Endothelial cell of umbilical vein (primary cell): ENCODE measurements at regions not wholly inside any gene's neighbourhood (a gene's known extent, or its start where the extent isn't known, plus 50 kb on each side); places are given as distances from the start of the nearest gene placed in this dataset.

ENCODE experiments used
- BruUV-seq: library from RNA; stranded (reverse); fragments of 400-500 nt; replicated peaks from 2 replicates; lab custom pipeline; 2021; lab: Mats Ljungman, UMichigan
- CTCF ChIA-PET: fragments of 300-600, 350-600 bp; sonication (Branson Sonifier 250); formaldehyde crosslinking; loops from one replicate; lab custom pipeline; 2021; ENCODE audit warnings: antibody characterized with exemption, inconsistent platforms; lab: Charles Lee
- POLR2A ChIA-PET: fragments of 300-600, 350-600 bp; sonication (Branson Sonifier 250); formaldehyde crosslinking; loops from one replicate; lab custom pipeline; 2021; ENCODE audit warnings: antibody characterized with exemption, inconsistent platforms; lab: Charles Lee
- DNase-seq: peaks from one replicate; pipeline ENCODE4 v3.0.0-alpha.2; 2011; ENCODE audit warnings: low read depth, low spot score
- FAIRE-seq: peaks from 2 replicates; lab custom pipeline; 2011; peaks lifted over from hg19 to GRCh38; lab: Jason Lieb, UNC
- H2AFZ ChIP-seq: 2 replicates; pipeline ENCODE4 v1.6.0; 2012; ENCODE audit warnings: low read depth, low read length, control low read depth, inconsistent platforms
- H3K27ac ChIP-seq: 2 replicates; pipeline ENCODE4 v1.5.1; 2011; ENCODE audit warnings: low read depth, mild to moderate bottlenecking, control low read depth, low read length, moderate library complexity; ENCODE audit not compliant: insufficient read depth
- H3K27me3 ChIP-seq, 2 experiments: 2 replicates each; pipeline versions ENCODE4 v1.6.0 to v1.6.1; 2011; ENCODE audit warnings: low read length in 2 of 2, mixed read lengths in 1 of 2; ENCODE audit not compliant: control insufficient read depth in 2 of 2, insufficient read depth in 2 of 2
- H3K36me3 ChIP-seq, 2 experiments: 2 replicates in 1 of 2; 3 replicates in 1 of 2; pipeline ENCODE4 v1.5.1; 2011; ENCODE audit warnings: low read length in 2 of 2, mild to moderate bottlenecking in 1 of 2, moderate library complexity in 1 of 2; ENCODE audit not compliant: control insufficient read depth in 2 of 2, insufficient read depth in 2 of 2; ENCODE audit errors: extremely low read depth in 1 of 2
- H3K4me1 ChIP-seq: 3 replicates; pipeline ENCODE4 v1.5.1; 2011; ENCODE audit warnings: mild to moderate bottlenecking, low read length; ENCODE audit not compliant: control insufficient read depth, insufficient read depth; ENCODE audit errors: extremely low read depth
- H3K4me2 ChIP-seq: 2 replicates; pipeline ENCODE4 v1.6.1; 2011; ENCODE audit warnings: low read length, control low read depth, mixed read lengths; ENCODE audit not compliant: insufficient read depth
- H3K4me3 ChIP-seq, 3 experiments: fragments of 200-600 bp in 1 of 3; sonication (generic), shearing (Covaris generic) in 1 of 3; replicated peaks in 1 of 3; 2 replicates each; pipeline ENCODE4 v1.5.1; 2011 to 2016; ENCODE audit warnings: control low read depth in 3 of 3, low read length in 3 of 3, mild to moderate bottlenecking in 2 of 3, inconsistent platforms in 1 of 3, low read depth in 1 of 3, moderate library complexity in 1 of 3; ENCODE audit not compliant: insufficient read depth in 1 of 3
- H3K79me2 ChIP-seq: 2 replicates; pipeline ENCODE4 v1.6.0; 2012; ENCODE audit warnings: low read length, inconsistent platforms; ENCODE audit not compliant: control insufficient read depth, insufficient read depth
- H3K9ac ChIP-seq: replicated peaks from 2 replicates; pipeline ENCODE3; 2011; ENCODE audit warnings: low read length, control low read depth; ENCODE audit not compliant: insufficient read depth; ENCODE audit errors: extremely low read depth
- H3K9me1 ChIP-seq: replicated peaks from 3 replicates; pipeline ENCODE4 v1.6.0; 2011; ENCODE audit warnings: mild to moderate bottlenecking, low read length; ENCODE audit not compliant: control insufficient read depth, insufficient read depth; ENCODE audit errors: extremely low read depth
- H3K9me3 ChIP-seq: replicated peaks from 2 replicates; pipeline ENCODE4 v1.5.1; 2012; ENCODE audit warnings: low read length, inconsistent platforms; ENCODE audit not compliant: control insufficient read depth, insufficient read depth
- H4K20me1 ChIP-seq: replicated peaks from 2 replicates; pipeline ENCODE3; 2011; ENCODE audit warnings: mild to moderate bottlenecking, low read length; ENCODE audit not compliant: control insufficient read depth, insufficient read depth; ENCODE audit errors: extremely low read depth
- EZH2 ChIP-seq: IDR thresholded peaks from 2 replicates; pipeline ENCODE4 v1.6.1; 2012; ENCODE audit warnings: borderline replicate concordance, low read depth, mild to moderate bottlenecking, moderate library complexity, low read length, inconsistent platforms; ENCODE audit not compliant: severe bottlenecking
- JUN ChIP-seq: IDR thresholded peaks from 2 replicates; pipeline ENCODE4 v1.6.1; 2011; ENCODE audit warnings: borderline replicate concordance, low read depth; ENCODE audit not compliant: insufficient read length, insufficient read depth
- MAX ChIP-seq: IDR thresholded peaks from 2 replicates; pipeline ENCODE4 v1.6.1; 2011; ENCODE audit not compliant: insufficient read depth, insufficient read length
- MYC ChIP-seq: IDR thresholded peaks from one replicate; pipeline ENCODE4 v1.6.1; 2011; ENCODE audit warnings: mild to moderate bottlenecking, low read depth, low read length
- POLR2A ChIP-seq: IDR thresholded peaks from 2 replicates; pipeline ENCODE4 v1.6.1; 2012; ENCODE audit warnings: low read depth, mild to moderate bottlenecking, control low read depth, low read length
- POLR2AphosphoS5 ChIP-seq: IDR thresholded peaks from 2 replicates; pipeline ENCODE4 v1.6.1; 2012; ENCODE audit warnings: low read depth, mild to moderate bottlenecking, control low read depth, low read length, moderate library complexity; ENCODE audit not compliant: insufficient read depth
- dilution Hi-C: fragments of 300-500 bp; cut with MboI; formaldehyde crosslinking; loops from one replicate; pipeline ENCODE4 v1.15.0; 2019; ENCODE audit warnings: low sequenced_read_pairs; ENCODE audit not compliant: extremely low pct_ligation_motif_present
- intact Hi-C: fragments of 100-400 bp; cut with micrococcal nuclease; formaldehyde crosslinking; loops from one replicate; pipeline ENCODE4 v1.10.0; 2022
- TF ChIP-seq, protein P1 (sequence below), 2 donors: IDR thresholded peaks; 1 replicate in 1 of 2; 2 replicates in 1 of 2; pipeline ENCODE4 v1.5.1; 2011; ENCODE audit warnings: low read length in 2 of 2, mild to moderate bottlenecking in 2 of 2, moderate library complexity in 2 of 2, control low read depth in 1 of 2, inconsistent platforms in 1 of 2, low read depth in 1 of 2; ENCODE audit not compliant: insufficient read depth in 1 of 2; ENCODE audit errors: extremely low read depth in 1 of 2

DNA sequence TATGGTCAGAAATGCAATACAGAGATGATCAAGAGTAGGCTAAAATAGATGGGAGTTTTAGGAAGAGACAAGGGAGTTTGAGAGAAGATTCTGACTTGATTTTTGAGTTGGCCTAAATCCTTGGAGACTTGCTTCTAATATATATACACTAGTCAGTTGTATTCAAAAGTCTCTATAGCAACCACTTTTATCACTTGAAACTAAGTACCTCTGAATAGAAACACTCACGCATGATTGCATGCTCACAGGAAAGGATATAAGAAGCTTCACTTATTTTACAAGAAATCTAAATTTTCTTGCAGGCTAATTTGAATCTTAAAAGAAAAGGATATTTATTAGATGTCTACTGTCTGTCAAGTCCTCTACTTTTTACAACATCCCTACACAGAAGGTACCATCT is 316.8 kb downstream of the SNAPC1 start:
- TF ChIP-seq, protein P1, sequence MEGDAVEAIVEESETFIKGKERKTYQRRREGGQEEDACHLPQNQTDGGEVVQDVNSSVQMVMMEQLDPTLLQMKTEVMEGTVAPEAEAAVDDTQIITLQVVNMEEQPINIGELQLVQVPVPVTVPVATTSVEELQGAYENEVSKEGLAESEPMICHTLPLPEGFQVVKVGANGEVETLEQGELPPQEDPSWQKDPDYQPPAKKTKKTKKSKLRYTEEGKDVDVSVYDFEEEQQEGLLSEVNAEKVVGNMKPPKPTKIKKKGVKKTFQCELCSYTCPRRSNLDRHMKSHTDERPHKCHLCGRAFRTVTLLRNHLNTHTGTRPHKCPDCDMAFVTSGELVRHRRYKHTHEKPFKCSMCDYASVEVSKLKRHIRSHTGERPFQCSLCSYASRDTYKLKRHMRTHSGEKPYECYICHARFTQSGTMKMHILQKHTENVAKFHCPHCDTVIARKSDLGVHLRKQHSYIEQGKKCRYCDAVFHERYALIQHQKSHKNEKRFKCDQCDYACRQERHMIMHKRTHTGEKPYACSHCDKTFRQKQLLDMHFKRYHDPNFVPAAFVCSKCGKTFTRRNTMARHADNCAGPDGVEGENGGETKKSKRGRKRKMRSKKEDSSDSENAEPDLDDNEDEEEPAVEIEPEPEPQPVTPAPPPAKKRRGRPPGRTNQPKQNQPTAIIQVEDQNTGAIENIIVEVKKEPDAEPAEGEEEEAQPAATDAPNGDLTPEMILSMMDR (IDR thresholded peaks at IDR 0.05; ENCODE audit: extremely low read depth in 1 of 2, insufficient read depth in 1 of 2, low read depth in 1 of 2, low read length in 2 of 2): no peak
- no peak for TF ChIP-seq MAX
- no peak for TF ChIP-seq EZH2
- TF ChIP-seq POLR2AphosphoS5: no peak
- no peak for TF ChIP-seq POLR2A
- no peak for TF ChIP-seq MYC
- TF ChIP-seq JUN: no peak
- no TSS peak for BruUV-seq
- Histone ChIP-seq H3K9me1 (no peaks in the 10 kb centered on the region), H3K9me3 (no peaks in the 10 kb centered on the region), H4K20me1 (no peaks in the 10 kb centered on the region), H3K27ac (no peak overlapping the region), H3K79me2 (no peaks in the 10 kb centered on the region), H3K4me3 (no peak overlapping the region), H3K4me1 (no peaks in the 10 kb centered on the region), H3K27me3 (peaks cover 0 to 2% of the 10 kb centered on the region in 2 experiments), H3K4me2 (no peak overlapping the region), H2AFZ (no peak overlapping the region), H3K9ac (no peak overlapping the region), H3K36me3 (no peaks in the 10 kb centered on the region)
- intact Hi-C loops: no loop called here
- FAIRE-seq: no peak
- dilution Hi-C loops: no loop called here
- ChIA-PET CTCF (no interaction called here), POLR2A (no interaction called here)
- no peak for DNase-seq
